Neural progenitor cell (in vitro differentiated cells): ENCODE measurements at regions not wholly inside any gene's neighbourhood (a gene's known extent, or its start where the extent isn't known, plus 50 kb on each side); places are given as distances from the start of the nearest gene placed in this dataset.
A peak's percentile ranks its signal among the peaks of the same experiment; 100 is the strongest.
"Not testable (repeated sequence)": the region's sequence is repeated elsewhere in the genome, so short reads cannot be mapped to it uniquely, and the experiment has no call there.

ENCODE experiments used
- DNase-seq: peaks from one replicate; pipeline ENCODE4 v3.0.0-alpha.2; 2016; ENCODE audit warnings: low spot score
- H2AFZ ChIP-seq: fragments of 200-600 bp; sonication (generic); replicated peaks from 2 replicates; pipeline ENCODE4 v1.6.1; 2016; ENCODE audit warnings: antibody characterized with exemption
- H3F3A ChIP-seq: fragments of 200-600 bp; sonication (generic); 2 replicates; pipeline ENCODE4 v1.6.1; 2016; ENCODE audit warnings: antibody characterized with exemption, low read depth
- H3K27ac ChIP-seq: fragments of 200-600 bp; sonication (generic); 2 replicates; pipeline ENCODE4 v1.5.1; 2016; ENCODE audit warnings: mild to moderate bottlenecking
- H3K27me3 ChIP-seq: fragments of 200-600 bp; sonication (generic); 2 replicates; pipeline ENCODE4 v1.6.1; 2016; ENCODE audit warnings: mild to moderate bottlenecking, moderate library complexity
- H3K36me3 ChIP-seq: fragments of 200-600 bp; sonication (generic); 2 replicates; pipeline ENCODE4 v1.5.1; 2016
- H3K4me1 ChIP-seq: fragments of 200-600 bp; sonication (generic); 2 replicates; pipeline ENCODE4 v1.6.1; 2016; ENCODE audit warnings: mixed run types
- H3K4me2 ChIP-seq: fragments of 200-600 bp; sonication (generic); 2 replicates; pipeline ENCODE4 v1.6.1; 2016
- H3K4me3 ChIP-seq: fragments of 200-600 bp; sonication (generic); 2 replicates; pipeline ENCODE4 v1.5.1; 2016
- H3K79me2 ChIP-seq: fragments of 200-600 bp; sonication (generic); 2 replicates; pipeline ENCODE4 v1.6.1; 2016; ENCODE audit warnings: low read depth
- H3K9ac ChIP-seq: fragments of 200-600 bp; sonication (generic); 2 replicates; pipeline ENCODE4 v1.6.1; 2016
- H3K9me3 ChIP-seq: fragments of 200-600 bp; sonication (generic); 2 replicates; pipeline ENCODE4 v1.5.1; 2016; ENCODE audit warnings: low read depth
- H4K20me1 ChIP-seq: fragments of 200-600 bp; sonication (generic); 2 replicates; pipeline ENCODE4 v1.6.1; 2016; ENCODE audit warnings: low read depth
- H3K27ac Mint-ChIP-seq: 3 replicates; pipeline ENCODE4 v1.8.0; 2021; ENCODE audit warnings: mixed read lengths
- H3K27me3 Mint-ChIP-seq: 2 replicates; pipeline ENCODE4 v1.8.0; 2022; ENCODE audit warnings: low read depth, mild to moderate bottlenecking, inconsistent platforms, moderate library complexity, mixed read lengths; ENCODE audit not compliant: insufficient read depth
- H3K36me3 Mint-ChIP-seq: 3 replicates; pipeline ENCODE4 v1.8.0; 2021; ENCODE audit warnings: mixed read lengths
- H3K4me1 Mint-ChIP-seq: 3 replicates; pipeline ENCODE4 v1.8.0; 2021; ENCODE audit warnings: mixed read lengths
- H3K4me3 Mint-ChIP-seq: 3 replicates; pipeline ENCODE4 v1.8.0; 2021; ENCODE audit warnings: mild to moderate bottlenecking, moderate library complexity, mixed read lengths
- H3K9me3 Mint-ChIP-seq: 3 replicates; pipeline ENCODE4 v1.8.0; 2020; ENCODE audit warnings: mixed read lengths
- CTCF ChIP-seq: fragments of 200-600 bp; sonication (generic); IDR thresholded peaks from 2 replicates; pipeline ENCODE4 v1.5.1; 2017; ENCODE audit warnings: antibody characterized with exemption, mild to moderate bottlenecking
- EZH2 ChIP-seq: fragments of 200-600 bp; sonication (generic); IDR thresholded peaks from 2 replicates; pipeline ENCODE4 v1.6.1; 2017; ENCODE audit warnings: antibody characterized with exemption, mild to moderate bottlenecking, moderate library complexity
- EZH2phosphoT487 ChIP-seq: fragments of 200-600 bp; sonication (generic); IDR thresholded peaks from 2 replicates; pipeline ENCODE4 v1.6.1; 2017; ENCODE audit warnings: antibody characterized with exemption

GRCh38 chr13:44800626-44801025, 188.6 kb downstream of the NUFIP1 start:
- Histone ChIP-seq H3K36me3 (no peaks in the 10 kb centered on the region), H4K20me1 (no peaks in the 10 kb centered on the region), H3K27me3 (no peaks in the 10 kb centered on the region), H3K4me2 (no peak overlapping the region), H3K79me2 (no peaks in the 10 kb centered on the region), H3K9me3 (no peaks in the 10 kb centered on the region), H3K9ac (no peak overlapping the region), H3K27ac (no peak overlapping the region), H3K4me3 (no peak overlapping the region), H2AFZ (no peak overlapping the region), H3K4me1 (peaks cover 11% of the 10 kb centered on the region), H3F3A (peaks cover 10% of the 10 kb centered on the region)
- peaks cover 12% of the 10 kb centered on the region for H3K9me3 Mint-ChIP-seq
- peaks cover 6% of the 10 kb centered on the region for H3K4me1 Mint-ChIP-seq
- TF ChIP-seq CTCF (no peak), EZH2phosphoT487 (no peak), EZH2 (no peak)
- no peak overlapping the region for H3K4me3 Mint-ChIP-seq
- DNase-seq, result no peak
- no peak overlapping the region for H3K27ac Mint-ChIP-seq
- peaks cover 6% of the 10 kb centered on the region for H3K27me3 Mint-ChIP-seq
- H3K36me3 Mint-ChIP-seq, result no peaks in the 10 kb centered on the region

GRCh38 chr13:44797685-44798084, 191.6 kb downstream of the NUFIP1 start:
- Histone ChIP-seq H3K4me3 (no peak overlapping the region), H3K9me3 (no peaks in the 10 kb centered on the region), H3K27ac (no peak overlapping the region), H3F3A (peaks cover 10% of the 10 kb centered on the region), H4K20me1 (no peaks in the 10 kb centered on the region), H3K36me3 (no peaks in the 10 kb centered on the region), H3K4me1 (peaks cover 17% of the 10 kb centered on the region), H3K4me2 (no peak overlapping the region), H3K9ac (no peak overlapping the region), H2AFZ (no peak overlapping the region), H3K27me3 (no peaks in the 10 kb centered on the region), H3K79me2 (no peaks in the 10 kb centered on the region)
- Mint-ChIP-seq H3K27me3 (peaks cover 5% of the 10 kb centered on the region), H3K4me3 (no peak overlapping the region), H3K27ac (no peak overlapping the region), H3K9me3 (peaks cover 2% of the 10 kb centered on the region), H3K36me3 (no peaks in the 10 kb centered on the region), H3K4me1 (peaks cover 6% of the 10 kb centered on the region)
- TF ChIP-seq CTCF (no peak), EZH2 (no peak), EZH2phosphoT487 (no peak)
- no peak for DNase-seq

GRCh38 chr13:44796597-44797490, 192.4 kb downstream of the NUFIP1 start:
- Mint-ChIP-seq H3K4me1 (peaks cover 6% of the 10 kb centered on the region), H3K36me3 (no peaks in the 10 kb centered on the region), H3K9me3 (peaks cover 2% of the 10 kb centered on the region), H3K4me3 (no peak overlapping the region), H3K27ac (no peak overlapping the region), H3K27me3 (peaks cover 5% of the 10 kb centered on the region)
- H3K36me3 ChIP-seq, result no peaks in the 10 kb centered on the region
- H3K27ac ChIP-seq, result no peak overlapping the region
- H2AFZ ChIP-seq, result no peak overlapping the region
- peaks cover 17% of the 10 kb centered on the region for H3K4me1 ChIP-seq
- no peaks in the 10 kb centered on the region for H3K79me2 ChIP-seq
- peak overlapping the region; percentile 29 for H3K4me2 ChIP-seq
- no peaks in the 10 kb centered on the region for H3K27me3 ChIP-seq
- TF ChIP-seq CTCF, result no peak
- TF ChIP-seq EZH2phosphoT487, result no peak
- TF ChIP-seq EZH2, result no peak
- no peak for DNase-seq
- no peaks in the 10 kb centered on the region for H3K9me3 ChIP-seq
- H4K20me1 ChIP-seq, result no peaks in the 10 kb centered on the region
- no peak overlapping the region for H3K9ac ChIP-seq
- H3F3A ChIP-seq, result peaks cover 10% of the 10 kb centered on the region
- H3K4me3 ChIP-seq, result no peak overlapping the region

GRCh38 chr13:44796039-44796438, 193.2 kb downstream of the NUFIP1 start:
- not testable (repeated sequence) for DNase-seq, H3K36me3 Mint-ChIP-seq, H3K27me3 ChIP-seq, H3K9me3 ChIP-seq, H3K4me1 Mint-ChIP-seq, H3K4me3 ChIP-seq, H3K79me2 ChIP-seq, H3K36me3 ChIP-seq, H3K9me3 Mint-ChIP-seq, H3K27ac ChIP-seq, H3K9ac ChIP-seq, H3K27me3 Mint-ChIP-seq, H3K27ac Mint-ChIP-seq, H3K4me3 Mint-ChIP-seq, H3K4me2 ChIP-seq, H4K20me1 ChIP-seq, H2AFZ ChIP-seq
- H3F3A ChIP-seq, result peaks cover 10% of the 10 kb centered on the region
- H3K4me1 ChIP-seq, result peaks cover 17% of the 10 kb centered on the region
